Astrocyte of the hippocampus (primary cell): ENCODE measurements at regions not wholly inside any gene's neighbourhood (a gene's known extent, or its start where the extent isn't known, plus 50 kb on each side); places are given as distances from the start of the nearest gene placed in this dataset.

Source experiments
- DNase-seq: peaks from one replicate; pipeline ENCODE4 v3.0.0; 2011; ENCODE audit warnings: low read depth, low spot score

DNA sequence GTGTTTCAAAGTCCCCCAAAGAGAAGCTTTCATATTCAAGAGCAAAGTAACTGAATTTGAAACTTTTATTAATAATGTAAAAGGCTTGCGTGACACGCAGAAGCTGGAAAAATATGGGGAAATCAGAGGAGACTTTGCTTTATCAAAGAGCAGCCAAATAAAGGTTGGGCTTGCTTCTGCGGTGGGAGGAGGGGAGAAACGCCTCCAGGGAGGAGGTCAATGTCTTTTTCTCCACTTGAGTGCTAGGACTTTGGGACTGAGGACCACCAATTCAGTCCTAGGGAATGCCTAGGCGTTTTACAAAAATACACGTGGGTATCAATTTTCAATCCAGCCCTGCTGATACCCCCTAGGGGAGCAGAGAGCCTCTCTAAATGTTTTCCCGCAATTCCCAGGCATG is 60.9 kb upstream of the FZD10 start:
- no peak for DNase-seq

DNA sequence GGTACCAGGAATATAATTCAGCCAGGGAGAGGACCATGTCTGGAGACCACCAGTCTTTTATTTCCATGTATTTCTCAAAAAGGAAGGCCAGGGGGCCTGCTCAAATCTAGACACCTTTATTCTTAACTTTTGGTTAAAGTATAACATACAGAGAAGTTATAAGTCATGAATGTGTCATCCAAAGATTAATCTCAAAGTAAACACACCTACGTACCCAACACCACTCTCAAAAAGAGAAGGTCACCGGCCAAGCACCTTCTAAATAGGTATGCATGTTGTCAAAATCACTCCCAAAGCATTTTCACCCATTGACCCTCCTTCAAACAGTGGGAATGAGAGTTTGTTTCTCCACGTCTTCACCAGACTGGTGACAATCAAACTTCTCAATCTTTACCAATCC is 60.0 kb upstream of the FZD10 start:
- DNase-seq, result no peak

DNA sequence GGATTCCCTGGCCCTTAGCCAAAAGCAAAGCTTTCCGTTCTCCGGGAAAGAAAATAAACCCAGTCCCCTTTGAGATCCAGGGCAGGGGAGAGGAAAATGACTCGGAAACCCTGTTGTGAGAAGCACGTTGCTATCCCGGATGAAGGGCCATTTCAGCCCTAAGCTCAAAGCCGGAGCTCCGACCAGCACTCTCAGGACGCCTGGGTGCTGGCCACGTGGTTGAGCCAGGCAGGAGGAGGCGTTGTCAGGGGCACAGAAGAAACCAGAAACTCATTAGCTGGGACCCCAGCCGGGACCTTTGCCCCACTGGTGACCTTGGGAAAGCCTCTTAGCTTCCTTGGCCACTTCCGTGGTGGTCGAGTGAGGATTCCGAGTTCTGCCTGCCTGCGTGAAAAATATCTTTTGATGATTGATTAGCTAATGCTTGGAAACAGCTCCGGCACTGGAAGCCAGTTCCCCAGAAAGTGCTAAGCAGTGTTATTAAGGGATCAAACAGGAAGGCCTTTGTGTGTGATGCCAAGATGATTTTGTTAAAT is 57.6 kb upstream of the FZD10 start:
- no peak for DNase-seq

DNA sequence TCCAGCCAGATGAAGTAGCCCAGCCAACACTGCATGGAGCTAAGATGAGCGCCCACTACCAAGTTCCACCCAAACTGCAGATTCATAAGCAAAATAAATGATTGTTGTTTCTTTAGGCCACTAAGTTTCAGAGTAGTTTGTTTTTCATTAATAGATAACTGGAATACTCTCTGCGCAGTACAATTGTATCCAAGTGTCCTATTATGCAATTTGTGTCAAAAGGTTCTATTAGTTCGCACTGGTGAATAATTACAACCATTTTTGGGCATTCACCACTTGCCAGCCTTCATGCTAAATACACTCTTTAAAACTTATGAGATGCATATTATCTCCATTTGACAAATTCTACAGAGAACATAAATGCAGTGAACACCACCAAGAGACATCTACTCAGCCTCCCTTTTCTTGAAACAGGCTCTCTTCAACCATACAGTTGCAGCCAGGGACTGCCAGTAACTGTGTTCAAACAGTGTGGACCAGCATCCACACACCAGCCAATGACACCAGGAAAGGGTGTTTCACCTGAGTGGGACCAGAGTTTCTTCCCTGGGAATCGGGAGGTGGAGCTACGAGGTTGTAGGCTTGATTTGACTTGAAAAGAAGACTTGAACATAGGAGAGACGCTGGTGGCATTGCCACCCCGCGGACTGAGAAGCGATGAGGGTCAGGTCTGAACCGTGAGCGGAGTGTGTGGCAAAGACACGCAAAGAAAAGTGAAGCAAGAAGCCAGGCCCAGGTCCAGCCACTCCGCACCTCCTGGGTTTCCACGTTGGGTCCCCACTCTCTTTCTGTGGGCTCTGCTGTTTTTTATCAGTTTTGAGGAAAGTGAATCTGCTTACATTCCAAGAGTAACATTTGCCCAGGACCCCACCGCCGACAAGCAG is 53.0 kb upstream of the FZD10 start:
- no peak for DNase-seq

DNA sequence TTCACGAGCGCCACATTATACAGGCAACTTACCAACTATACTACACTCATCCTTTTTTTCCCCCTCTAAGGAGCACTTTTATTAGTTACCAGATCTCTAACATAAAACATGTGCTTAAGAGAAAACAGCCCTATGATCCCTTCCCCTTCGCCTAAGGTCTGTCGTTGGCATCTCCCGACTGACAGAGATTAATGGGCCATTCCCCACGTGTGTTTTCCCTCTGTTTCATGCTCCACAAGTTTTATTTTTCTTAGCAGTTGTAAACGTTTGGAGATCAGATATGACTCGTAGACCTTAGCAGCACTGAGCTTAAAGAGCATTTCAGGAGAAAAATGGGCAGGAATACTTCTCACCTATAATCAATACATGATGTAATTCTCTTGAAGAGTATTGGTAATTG is 51.4 kb upstream of the FZD10 start:
- DNase-seq, result no peak

DNA sequence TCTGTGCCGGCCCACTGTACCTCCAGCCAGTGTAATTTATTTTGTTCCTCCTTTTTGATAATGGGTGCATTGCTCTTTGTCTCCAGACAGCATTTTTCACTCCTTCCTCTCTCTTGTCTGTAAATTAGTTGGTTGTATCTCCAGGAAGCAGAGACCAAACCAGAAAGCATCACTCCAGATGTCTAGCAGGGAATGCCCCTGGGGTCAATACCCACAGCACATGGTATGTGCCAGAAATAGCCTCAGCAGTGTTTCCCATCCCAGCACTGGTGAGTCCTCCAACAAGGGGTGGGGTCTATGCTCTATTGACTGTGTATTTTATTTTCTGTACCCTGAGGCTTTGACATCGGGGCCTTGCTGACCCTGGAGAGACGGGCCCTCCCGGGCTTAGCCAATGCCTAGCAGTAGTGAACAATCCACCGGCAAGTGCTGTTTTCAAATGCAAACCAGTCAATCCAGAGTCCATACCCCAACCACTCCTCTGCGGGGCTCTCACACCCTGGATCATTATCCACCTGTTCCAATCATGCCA is 50.2 kb upstream of the FZD10 start:
- no peak for DNase-seq
